ENCODE measurements at regions not wholly inside any gene's neighbourhood (a gene's known extent, or its start where the extent isn't known, plus 50 kb on each side); places are given as distances from the start of the nearest gene placed in this dataset.
"Not testable (repeated sequence)": the region's sequence is repeated elsewhere in the genome, so short reads cannot be mapped to it uniquely, and the experiment has no call there.

DNA sequence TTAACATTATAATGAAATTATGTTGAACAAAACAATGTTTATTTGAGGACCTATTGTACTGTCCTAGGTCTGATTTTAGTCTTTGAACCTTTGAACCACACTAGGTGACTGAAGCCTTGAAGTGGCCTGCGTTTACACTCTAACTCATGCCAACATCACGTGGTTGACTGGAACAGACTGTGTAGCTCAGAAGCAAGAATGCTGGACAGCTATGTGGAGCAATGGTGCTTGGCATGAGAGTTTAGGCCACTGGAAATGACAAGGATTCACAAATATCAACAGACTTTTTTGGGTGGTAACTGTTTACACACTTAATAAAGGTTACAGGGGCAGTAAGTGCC lies 391.5 kb downstream of the RAP2B start:
- Mint-ChIP-seq H3K9me3 (peaks cover 6% of the 10 kb centered on the region), H3K4me3 (no peak overlapping the region), H3K36me3 (no peaks in the 10 kb centered on the region), H3K27me3 (ENCODE audit: insufficient read depth, low read depth) (no peaks in the 10 kb centered on the region), H3K27ac (no peak overlapping the region), H3K4me1 (no peaks in the 10 kb centered on the region)
- no peak overlapping the region for H3K27ac ChIP-seq
- H3K79me2 ChIP-seq (ENCODE audit: low read depth), result no peaks in the 10 kb centered on the region
- H3K9me3 ChIP-seq (ENCODE audit: low read depth), result no peaks in the 10 kb centered on the region
- no peaks in the 10 kb centered on the region for H4K20me1 ChIP-seq (ENCODE audit: low read depth)
- DNase-seq (ENCODE audit: low spot score), result no peak
- no peaks in the 10 kb centered on the region for H3K4me1 ChIP-seq
- TF ChIP-seq EZH2 (IDR thresholded peaks at IDR 0.05) (no peak), EZH2phosphoT487 (IDR thresholded peaks at IDR 0.05) (no peak)
- TF ChIP-seq, protein P1, sequence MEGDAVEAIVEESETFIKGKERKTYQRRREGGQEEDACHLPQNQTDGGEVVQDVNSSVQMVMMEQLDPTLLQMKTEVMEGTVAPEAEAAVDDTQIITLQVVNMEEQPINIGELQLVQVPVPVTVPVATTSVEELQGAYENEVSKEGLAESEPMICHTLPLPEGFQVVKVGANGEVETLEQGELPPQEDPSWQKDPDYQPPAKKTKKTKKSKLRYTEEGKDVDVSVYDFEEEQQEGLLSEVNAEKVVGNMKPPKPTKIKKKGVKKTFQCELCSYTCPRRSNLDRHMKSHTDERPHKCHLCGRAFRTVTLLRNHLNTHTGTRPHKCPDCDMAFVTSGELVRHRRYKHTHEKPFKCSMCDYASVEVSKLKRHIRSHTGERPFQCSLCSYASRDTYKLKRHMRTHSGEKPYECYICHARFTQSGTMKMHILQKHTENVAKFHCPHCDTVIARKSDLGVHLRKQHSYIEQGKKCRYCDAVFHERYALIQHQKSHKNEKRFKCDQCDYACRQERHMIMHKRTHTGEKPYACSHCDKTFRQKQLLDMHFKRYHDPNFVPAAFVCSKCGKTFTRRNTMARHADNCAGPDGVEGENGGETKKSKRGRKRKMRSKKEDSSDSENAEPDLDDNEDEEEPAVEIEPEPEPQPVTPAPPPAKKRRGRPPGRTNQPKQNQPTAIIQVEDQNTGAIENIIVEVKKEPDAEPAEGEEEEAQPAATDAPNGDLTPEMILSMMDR (IDR thresholded peaks at IDR 0.05), result no peak
- H2AFZ ChIP-seq (replicated peaks), result no peak overlapping the region
- H3K4me3 ChIP-seq, result no peak overlapping the region
- no peaks in the 10 kb centered on the region for H3F3A ChIP-seq (ENCODE audit: low read depth)
- no peak overlapping the region for H3K4me2 ChIP-seq
- no peak overlapping the region for H3K9ac ChIP-seq
- H3K27me3 ChIP-seq, result no peaks in the 10 kb centered on the region
- no peaks in the 10 kb centered on the region for H3K36me3 ChIP-seq

DNA sequence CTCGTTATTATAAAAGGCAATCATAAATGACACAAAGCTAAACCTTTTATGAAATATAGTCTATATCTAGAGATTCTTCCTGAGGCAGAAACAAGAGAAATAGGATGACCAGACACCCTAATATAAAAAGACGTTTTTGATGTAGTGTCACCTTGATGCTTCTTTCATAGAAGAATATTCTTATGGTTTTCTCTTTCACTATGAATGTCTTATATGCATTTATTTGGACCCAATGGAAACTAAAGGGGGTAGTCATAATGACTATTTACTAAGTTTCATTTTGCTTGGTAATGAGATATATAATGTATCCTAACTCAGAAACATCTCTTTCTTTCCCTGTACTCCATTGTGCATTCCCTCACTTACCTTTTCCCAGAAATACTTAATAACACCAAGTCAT lies 393.9 kb downstream of the RAP2B start:
- no peak overlapping the region for H3K27ac Mint-ChIP-seq
- no peak for DNase-seq (ENCODE audit: low spot score)

DNA sequence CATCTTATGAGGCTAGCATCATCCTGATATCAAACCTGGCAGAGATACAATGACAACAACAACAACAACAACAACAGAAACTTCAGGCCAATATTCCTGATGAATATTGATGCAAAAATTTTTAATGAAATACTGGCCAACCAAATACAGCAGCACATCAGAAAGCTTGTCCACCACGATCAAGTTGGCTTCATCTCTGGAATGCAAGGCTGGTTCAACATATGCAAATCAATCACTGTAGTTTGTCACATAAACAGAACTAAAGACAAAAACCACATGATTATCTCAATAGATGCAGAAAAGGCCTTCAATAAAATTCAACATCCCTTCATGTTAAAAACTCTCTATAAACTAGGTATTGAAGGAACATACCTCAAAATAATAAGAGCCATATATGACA lies 397.3 kb downstream of the RAP2B start:
- H3K27me3 Mint-ChIP-seq (ENCODE audit: insufficient read depth, low read depth); H3F3A ChIP-seq (ENCODE audit: low read depth); H3K4me1 ChIP-seq; H3K27me3 ChIP-seq; DNase-seq (ENCODE audit: low spot score); H3K27ac Mint-ChIP-seq; H4K20me1 ChIP-seq (ENCODE audit: low read depth); H3K79me2 ChIP-seq (ENCODE audit: low read depth); H3K4me3 ChIP-seq; H3K36me3 Mint-ChIP-seq; H3K9me3 ChIP-seq (ENCODE audit: low read depth); H3K4me2 ChIP-seq; H3K4me1 Mint-ChIP-seq; H2AFZ ChIP-seq (replicated peaks); H3K9ac ChIP-seq; H3K4me3 Mint-ChIP-seq; H3K27ac ChIP-seq; H3K36me3 ChIP-seq: not testable (repeated sequence)
- H3K9me3 Mint-ChIP-seq, result peaks cover 16% of the 10 kb centered on the region

More for the DNA sequence above, 393.9 kb downstream of the RAP2B start:
- TF ChIP-seq EZH2phosphoT487 (IDR thresholded peaks at IDR 0.05), result no peak
- no peak for TF ChIP-seq EZH2 (IDR thresholded peaks at IDR 0.05)
- TF ChIP-seq, protein P1 (IDR thresholded peaks at IDR 0.05), result no peak
- no peaks in the 10 kb centered on the region for H3K27me3 Mint-ChIP-seq (ENCODE audit: insufficient read depth, low read depth)
- Histone ChIP-seq H3K9ac (no peak overlapping the region), H3K79me2 (ENCODE audit: low read depth) (no peaks in the 10 kb centered on the region), H3K36me3 (no peaks in the 10 kb centered on the region), H3K9me3 (ENCODE audit: low read depth) (no peaks in the 10 kb centered on the region), H3K4me3 (no peak overlapping the region), H3K4me2 (no peak overlapping the region), H3K4me1 (no peaks in the 10 kb centered on the region), H3K27ac (no peak overlapping the region), H3K27me3 (no peaks in the 10 kb centered on the region), H4K20me1 (ENCODE audit: low read depth) (no peaks in the 10 kb centered on the region), H3F3A (ENCODE audit: low read depth) (no peaks in the 10 kb centered on the region), H2AFZ (replicated peaks) (no peak overlapping the region)
- H3K36me3 Mint-ChIP-seq, result no peaks in the 10 kb centered on the region
- H3K4me3 Mint-ChIP-seq, result no peak overlapping the region
- peaks cover 11% of the 10 kb centered on the region for H3K9me3 Mint-ChIP-seq
- no peaks in the 10 kb centered on the region for H3K4me1 Mint-ChIP-seq

DNA sequence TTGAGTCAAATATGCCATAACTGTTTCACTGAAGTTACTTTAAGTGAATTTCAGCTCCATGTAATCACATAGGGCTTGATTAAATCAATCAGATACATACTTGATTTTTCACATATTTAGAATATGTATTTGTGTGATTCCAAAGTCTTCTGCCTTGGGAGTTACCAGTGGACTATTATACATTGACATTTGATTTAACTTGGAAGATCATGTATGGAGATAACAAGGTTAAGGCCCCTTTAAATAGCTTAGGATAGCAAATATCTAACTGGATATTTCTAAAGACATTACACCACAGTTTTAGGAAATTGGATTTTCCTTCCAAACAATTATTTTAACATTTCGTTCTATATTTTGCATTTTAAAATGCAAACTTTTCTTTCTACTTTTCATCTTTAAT lies 405.0 kb downstream of the RAP2B start:
- H3K4me1 ChIP-seq, result no peaks in the 10 kb centered on the region
- H4K20me1 ChIP-seq (ENCODE audit: low read depth), result no peaks in the 10 kb centered on the region
- DNase-seq (ENCODE audit: low spot score), result no peak
- H3K27ac ChIP-seq, result no peak overlapping the region
- no peaks in the 10 kb centered on the region for H3K36me3 ChIP-seq
- H3F3A ChIP-seq (ENCODE audit: low read depth), result no peaks in the 10 kb centered on the region
- no peak overlapping the region for H3K4me3 ChIP-seq
- no peaks in the 10 kb centered on the region for H3K27me3 Mint-ChIP-seq (ENCODE audit: insufficient read depth, low read depth)
- peaks cover 17% of the 10 kb centered on the region for H3K9me3 Mint-ChIP-seq
- H3K36me3 Mint-ChIP-seq, result no peaks in the 10 kb centered on the region
- no peaks in the 10 kb centered on the region for H3K79me2 ChIP-seq (ENCODE audit: low read depth)
- no peak for TF ChIP-seq EZH2phosphoT487 (IDR thresholded peaks at IDR 0.05)
- TF ChIP-seq EZH2 (IDR thresholded peaks at IDR 0.05), result no peak
- TF ChIP-seq, protein P1 (IDR thresholded peaks at IDR 0.05), result no peak
- no peak overlapping the region for H2AFZ ChIP-seq (replicated peaks)
- H3K4me2 ChIP-seq, result no peak overlapping the region
- H3K9ac ChIP-seq, result no peak overlapping the region
- H3K27me3 ChIP-seq, result no peaks in the 10 kb centered on the region
- no peaks in the 10 kb centered on the region for H3K4me1 Mint-ChIP-seq
- no peak overlapping the region for H3K4me3 Mint-ChIP-seq
- H3K9me3 ChIP-seq (ENCODE audit: low read depth), result no peaks in the 10 kb centered on the region
- H3K27ac Mint-ChIP-seq, result no peak overlapping the region
